GM12878 (cell line): ENCODE measurements at regions not wholly inside any gene's neighbourhood (a gene's known extent, or its start where the extent isn't known, plus 50 kb on each side); places are given as distances from the start of the nearest gene placed in this dataset.

Source experiments
- CBX3 ChIP-seq: fragments of 200-600 bp; sonication (generic); IDR thresholded peaks from 2 replicates; pipeline ENCODE4 v1.6.1; 2016; ENCODE audit warnings: low read depth, borderline replicate concordance
- EZH2 ChIP-seq: IDR thresholded peaks from 2 replicates; pipeline ENCODE4 v1.6.1; 2012; ENCODE audit warnings: low read depth, mild to moderate bottlenecking, control low read depth, inconsistent platforms, low read length, borderline replicate concordance; ENCODE audit not compliant: control insufficient read depth
- FOXM1 ChIP-seq: IDR thresholded peaks from 2 replicates; pipeline ENCODE4 v1.6.1; 2012; ENCODE audit warnings: low read depth, mild to moderate bottlenecking, inconsistent platforms, low read length, moderate library complexity
- MYB ChIP-seq: fragments of 150-350 bp; IDR thresholded peaks from 2 replicates; pipeline ENCODE4 v1.6.1; 2014; ENCODE audit warnings: mild to moderate bottlenecking, low read depth, low read length, borderline replicate concordance
- POLR2A ChIP-seq: IDR thresholded peaks from 2 replicates; pipeline ENCODE4 v1.6.1; 2011; ENCODE audit warnings: low read depth, mild to moderate bottlenecking, low read length
- POLR2AphosphoS5 ChIP-seq: IDR thresholded peaks from 2 replicates; pipeline ENCODE4 v1.6.1; 2011; ENCODE audit warnings: mild to moderate bottlenecking, low read length, inconsistent platforms
- SIN3A ChIP-seq: IDR thresholded peaks from 2 replicates; pipeline ENCODE4 v1.6.1; 2012; ENCODE audit warnings: low read depth, low read length, improper control_type of control experiment
- SRF ChIP-seq, 2 experiments: IDR thresholded peaks; 2 replicates each; pipeline ENCODE4 v1.6.1; 2011; ENCODE audit warnings: low read depth in 2 of 2, low read length in 2 of 2, mild to moderate bottlenecking in 1 of 2, moderate library complexity in 1 of 2
- YY1 ChIP-seq: IDR thresholded peaks from 2 replicates; pipeline ENCODE4 v1.6.1; 2011; ENCODE audit warnings: low read depth, mild to moderate bottlenecking, low read length
- TF ChIP-seq, protein P1 (sequence below), 3 experiments: IDR thresholded peaks in 2 of 3; conservative IDR thresholded peaks in 1 of 3; 2 replicates each; pipeline ENCODE4 v1.5.1; 2011; ENCODE audit warnings: low read depth in 3 of 3, low read length in 3 of 3, mild to moderate bottlenecking in 3 of 3, control low read depth in 2 of 3, moderate library complexity in 2 of 3, inconsistent platforms in 1 of 3, mixed read lengths in 1 of 3; ENCODE audit not compliant: control insufficient read depth in 2 of 3, insufficient read depth in 1 of 3; ENCODE audit errors: extremely low read depth in 1 of 3
- TF ChIP-seq, protein P2 (sequence below): IDR thresholded peaks from 2 replicates; pipeline ENCODE4 v1.6.1; 2012; ENCODE audit warnings: low read length, inconsistent platforms
- TF ChIP-seq, protein P3 (sequence below): IDR thresholded peaks from 2 replicates; pipeline ENCODE4 v1.6.1; 2011; ENCODE audit warnings: borderline replicate concordance, low read depth, mild to moderate bottlenecking, moderate library complexity, low read length; ENCODE audit not compliant: insufficient read depth, poor library complexity, severe bottlenecking
- TF ChIP-seq, protein P4 (sequence below): IDR thresholded peaks from 2 replicates; pipeline ENCODE4 v1.6.1; 2012; ENCODE audit warnings: mild to moderate bottlenecking, low read depth, low read length

DNA sequence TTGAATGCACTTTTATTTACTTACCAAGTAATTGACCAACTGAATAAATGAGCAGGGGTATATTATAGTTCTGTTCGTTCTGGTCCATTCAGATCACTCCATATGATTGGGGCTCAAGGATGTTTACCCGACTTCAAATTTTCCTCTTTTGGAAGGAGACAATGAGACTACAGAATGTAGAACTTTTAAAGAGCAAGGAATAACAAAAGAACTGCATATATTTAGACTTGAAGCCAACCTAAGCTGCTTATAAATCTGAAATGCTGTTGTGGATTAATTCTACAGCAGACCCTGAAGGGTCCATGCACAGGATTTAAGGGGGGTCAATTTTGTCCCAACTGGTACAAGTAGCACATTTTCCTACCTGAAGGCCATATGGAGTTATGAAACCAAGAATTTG, 610.8 kb downstream of the RAB28 start:
- TF ChIP-seq EZH2: no peak
- no peak for TF ChIP-seq POLR2A
- TF ChIP-seq, protein P1, sequence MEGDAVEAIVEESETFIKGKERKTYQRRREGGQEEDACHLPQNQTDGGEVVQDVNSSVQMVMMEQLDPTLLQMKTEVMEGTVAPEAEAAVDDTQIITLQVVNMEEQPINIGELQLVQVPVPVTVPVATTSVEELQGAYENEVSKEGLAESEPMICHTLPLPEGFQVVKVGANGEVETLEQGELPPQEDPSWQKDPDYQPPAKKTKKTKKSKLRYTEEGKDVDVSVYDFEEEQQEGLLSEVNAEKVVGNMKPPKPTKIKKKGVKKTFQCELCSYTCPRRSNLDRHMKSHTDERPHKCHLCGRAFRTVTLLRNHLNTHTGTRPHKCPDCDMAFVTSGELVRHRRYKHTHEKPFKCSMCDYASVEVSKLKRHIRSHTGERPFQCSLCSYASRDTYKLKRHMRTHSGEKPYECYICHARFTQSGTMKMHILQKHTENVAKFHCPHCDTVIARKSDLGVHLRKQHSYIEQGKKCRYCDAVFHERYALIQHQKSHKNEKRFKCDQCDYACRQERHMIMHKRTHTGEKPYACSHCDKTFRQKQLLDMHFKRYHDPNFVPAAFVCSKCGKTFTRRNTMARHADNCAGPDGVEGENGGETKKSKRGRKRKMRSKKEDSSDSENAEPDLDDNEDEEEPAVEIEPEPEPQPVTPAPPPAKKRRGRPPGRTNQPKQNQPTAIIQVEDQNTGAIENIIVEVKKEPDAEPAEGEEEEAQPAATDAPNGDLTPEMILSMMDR (IDR thresholded peaks at IDR 0.05 in 2 of 3, conservative IDR thresholded peaks at IDR 0.05 in 1 of 3; ENCODE audit: control insufficient read depth in 2 of 3, extremely low read depth in 1 of 3, insufficient read depth in 1 of 3, low read depth in 3 of 3, low read length in 3 of 3): no peak
- TF ChIP-seq, protein P2, sequence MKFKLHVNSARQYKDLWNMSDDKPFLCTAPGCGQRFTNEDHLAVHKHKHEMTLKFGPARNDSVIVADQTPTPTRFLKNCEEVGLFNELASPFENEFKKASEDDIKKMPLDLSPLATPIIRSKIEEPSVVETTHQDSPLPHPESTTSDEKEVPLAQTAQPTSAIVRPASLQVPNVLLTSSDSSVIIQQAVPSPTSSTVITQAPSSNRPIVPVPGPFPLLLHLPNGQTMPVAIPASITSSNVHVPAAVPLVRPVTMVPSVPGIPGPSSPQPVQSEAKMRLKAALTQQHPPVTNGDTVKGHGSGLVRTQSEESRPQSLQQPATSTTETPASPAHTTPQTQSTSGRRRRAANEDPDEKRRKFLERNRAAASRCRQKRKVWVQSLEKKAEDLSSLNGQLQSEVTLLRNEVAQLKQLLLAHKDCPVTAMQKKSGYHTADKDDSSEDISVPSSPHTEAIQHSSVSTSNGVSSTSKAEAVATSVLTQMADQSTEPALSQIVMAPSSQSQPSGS: no peak
- TF ChIP-seq, protein P3, sequence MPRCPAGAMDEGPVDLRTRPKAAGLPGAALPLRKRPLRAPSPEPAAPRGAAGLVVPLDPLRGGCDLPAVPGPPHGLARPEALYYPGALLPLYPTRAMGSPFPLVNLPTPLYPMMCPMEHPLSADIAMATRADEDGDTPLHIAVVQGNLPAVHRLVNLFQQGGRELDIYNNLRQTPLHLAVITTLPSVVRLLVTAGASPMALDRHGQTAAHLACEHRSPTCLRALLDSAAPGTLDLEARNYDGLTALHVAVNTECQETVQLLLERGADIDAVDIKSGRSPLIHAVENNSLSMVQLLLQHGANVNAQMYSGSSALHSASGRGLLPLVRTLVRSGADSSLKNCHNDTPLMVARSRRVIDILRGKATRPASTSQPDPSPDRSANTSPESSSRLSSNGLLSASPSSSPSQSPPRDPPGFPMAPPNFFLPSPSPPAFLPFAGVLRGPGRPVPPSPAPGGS: no peak
- TF ChIP-seq CBX3: no peak
- TF ChIP-seq POLR2AphosphoS5: no peak
- TF ChIP-seq, protein P4, sequence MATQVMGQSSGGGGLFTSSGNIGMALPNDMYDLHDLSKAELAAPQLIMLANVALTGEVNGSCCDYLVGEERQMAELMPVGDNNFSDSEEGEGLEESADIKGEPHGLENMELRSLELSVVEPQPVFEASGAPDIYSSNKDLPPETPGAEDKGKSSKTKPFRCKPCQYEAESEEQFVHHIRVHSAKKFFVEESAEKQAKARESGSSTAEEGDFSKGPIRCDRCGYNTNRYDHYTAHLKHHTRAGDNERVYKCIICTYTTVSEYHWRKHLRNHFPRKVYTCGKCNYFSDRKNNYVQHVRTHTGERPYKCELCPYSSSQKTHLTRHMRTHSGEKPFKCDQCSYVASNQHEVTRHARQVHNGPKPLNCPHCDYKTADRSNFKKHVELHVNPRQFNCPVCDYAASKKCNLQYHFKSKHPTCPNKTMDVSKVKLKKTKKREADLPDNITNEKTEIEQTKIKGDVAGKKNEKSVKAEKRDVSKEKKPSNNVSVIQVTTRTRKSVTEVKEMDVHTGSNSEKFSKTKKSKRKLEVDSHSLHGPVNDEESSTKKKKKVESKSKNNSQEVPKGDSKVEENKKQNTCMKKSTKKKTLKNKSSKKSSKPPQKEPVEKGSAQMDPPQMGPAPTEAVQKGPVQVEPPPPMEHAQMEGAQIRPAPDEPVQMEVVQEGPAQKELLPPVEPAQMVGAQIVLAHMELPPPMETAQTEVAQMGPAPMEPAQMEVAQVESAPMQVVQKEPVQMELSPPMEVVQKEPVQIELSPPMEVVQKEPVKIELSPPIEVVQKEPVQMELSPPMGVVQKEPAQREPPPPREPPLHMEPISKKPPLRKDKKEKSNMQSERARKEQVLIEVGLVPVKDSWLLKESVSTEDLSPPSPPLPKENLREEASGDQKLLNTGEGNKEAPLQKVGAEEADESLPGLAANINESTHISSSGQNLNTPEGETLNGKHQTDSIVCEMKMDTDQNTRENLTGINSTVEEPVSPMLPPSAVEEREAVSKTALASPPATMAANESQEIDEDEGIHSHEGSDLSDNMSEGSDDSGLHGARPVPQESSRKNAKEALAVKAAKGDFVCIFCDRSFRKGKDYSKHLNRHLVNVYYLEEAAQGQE: no peak
- TF ChIP-seq FOXM1: no peak
- no peak for TF ChIP-seq SRF (IDR thresholded peaks at IDR 0.05; ENCODE audit: low read depth in 2 of 2, low read length in 2 of 2)
- TF ChIP-seq SIN3A: no peak
- TF ChIP-seq YY1: no peak
- TF ChIP-seq MYB: no peak
